ENCODE measurements at regions not wholly inside any gene's neighbourhood (a gene's known extent, or its start where the extent isn't known, plus 50 kb on each side); places are given as distances from the start of the nearest gene placed in this dataset.

GRCh38 chr7:125173571-125173970 is 243.9 kb upstream of the POT1 start:
- Histone ChIP-seq H3K27me3 (ENCODE audit: control insufficient read depth in 1 of 2, insufficient read depth in 2 of 2, low read length in 2 of 2) (no peaks in the 10 kb centered on the region), H3K4me1 (ENCODE audit: insufficient read depth, low read length) (no peaks in the 10 kb centered on the region), H3K27ac (ENCODE audit: low read depth in 1 of 2, low read length in 2 of 2) (no peak overlapping the region), H3K9me3 (ENCODE audit: control insufficient read depth in 1 of 2, insufficient read depth in 1 of 2, low read length in 2 of 2) (peaks cover 0 to 3% of the 10 kb centered on the region in 2 experiments), H3K4me3 (ENCODE audit: low read length) (no peak overlapping the region), H3K36me3 (ENCODE audit: insufficient read depth, low read length) (no peaks in the 10 kb centered on the region)
- TF ChIP-seq CTCF (IDR thresholded peaks at IDR 0.05): no peak
- POLR2A ChIA-PET: no interaction called here
- no peaks in the 10 kb centered on the region for H3K27me3 Mint-ChIP-seq
- no peaks in the 10 kb centered on the region for H3K9me3 Mint-ChIP-seq
- no peak for ATAC-seq (ENCODE audit: poor library complexity)
- H3K36me3 Mint-ChIP-seq (ENCODE audit: low read depth): no peaks in the 10 kb centered on the region
- no peaks in the 10 kb centered on the region for H3K4me1 Mint-ChIP-seq (ENCODE audit: low read depth)
- intact Hi-C loops (cut with DNase I, micrococcal nuclease): no loop called here
- CTCF ChIA-PET: no interaction called here
- no peak overlapping the region for H3K27ac Mint-ChIP-seq
- no peak overlapping the region for H3K4me3 Mint-ChIP-seq
- no peak for DNase-seq

- H3K27me3 Mint-ChIP-seq: no peaks in the 10 kb centered on the region
- POLR2A ChIA-PET: no interaction called here
- ATAC-seq (ENCODE audit: poor library complexity): no peak
Observed at GRCh38 chr7:125169088-125169487, 239.5 kb upstream of the POT1 start.

GRCh38 chr7:125154930-125155329 is 225.3 kb upstream of the POT1 start:
- Mint-ChIP-seq H3K36me3 (ENCODE audit: low read depth) (no peaks in the 10 kb centered on the region), H3K27me3 (no peaks in the 10 kb centered on the region), H3K27ac (no peak overlapping the region), H3K9me3 (peaks cover 4% of the 10 kb centered on the region), H3K4me3 (no peak overlapping the region), H3K4me1 (ENCODE audit: low read depth) (no peaks in the 10 kb centered on the region)
- intact Hi-C loops (cut with DNase I, micrococcal nuclease): no loop called here
- DNase-seq: no peak
- Histone ChIP-seq H3K4me1 (ENCODE audit: insufficient read depth, low read length) (no peaks in the 10 kb centered on the region), H3K9me3 (ENCODE audit: control insufficient read depth in 1 of 2, insufficient read depth in 1 of 2, low read length in 2 of 2) (no peaks in the 10 kb centered on the region), H3K36me3 (ENCODE audit: insufficient read depth, low read length) (no peaks in the 10 kb centered on the region), H3K27ac (ENCODE audit: low read depth in 1 of 2, low read length in 2 of 2) (no peak overlapping the region), H3K27me3 (ENCODE audit: control insufficient read depth in 1 of 2, insufficient read depth in 2 of 2, low read length in 2 of 2) (no peaks in the 10 kb centered on the region), H3K4me3 (ENCODE audit: low read length) (no peak overlapping the region)
- ATAC-seq (ENCODE audit: poor library complexity): no peak
- POLR2A ChIA-PET: no interaction called here
- TF ChIP-seq CTCF (IDR thresholded peaks at IDR 0.05): no peak
- CTCF ChIA-PET: no interaction called here

More at GRCh38 chr7:125169088-125169487, 239.5 kb upstream of the POT1 start:
- Mint-ChIP-seq H3K9me3 (no peaks in the 10 kb centered on the region), H3K4me1 (ENCODE audit: low read depth) (no peaks in the 10 kb centered on the region), H3K4me3 (no peak overlapping the region), H3K27ac (no peak overlapping the region), H3K36me3 (ENCODE audit: low read depth) (no peaks in the 10 kb centered on the region)
- CTCF ChIA-PET: no interaction called here
- Histone ChIP-seq H3K4me3 (ENCODE audit: low read length) (no peak overlapping the region), H3K9me3 (ENCODE audit: control insufficient read depth in 1 of 2, insufficient read depth in 1 of 2, low read length in 2 of 2) (peaks cover 0 to 3% of the 10 kb centered on the region in 2 experiments), H3K4me1 (ENCODE audit: insufficient read depth, low read length) (no peaks in the 10 kb centered on the region), H3K27me3 (ENCODE audit: control insufficient read depth in 1 of 2, insufficient read depth in 2 of 2, low read length in 2 of 2) (no peaks in the 10 kb centered on the region), H3K36me3 (ENCODE audit: insufficient read depth, low read length) (no peaks in the 10 kb centered on the region), H3K27ac (ENCODE audit: low read depth in 1 of 2, low read length in 2 of 2) (no peak overlapping the region)
- no peak for DNase-seq
- no peak for TF ChIP-seq CTCF (IDR thresholded peaks at IDR 0.05)
- intact Hi-C loops (cut with DNase I, micrococcal nuclease): no loop called here

Measured in CD4-positive, alpha-beta T cell (primary cell).